Left ventricle myocardium inferior (tissue), 1 donor: ENCODE measurements at regions not wholly inside any gene's neighbourhood (a gene's known extent, or its start where the extent isn't known, plus 50 kb on each side); places are given as distances from the start of the nearest gene placed in this dataset.

ENCODE experiments used
- DNase-seq: peaks from one replicate; pipeline ENCODE4 v3.0.0-alpha.2; 2020
- H3K27ac ChIP-seq: fragments of 200-600 bp; replicated peaks from 2 replicates; pipeline ENCODE4 v1.8.0; 2021
- H3K27me3 ChIP-seq: fragments of 200-600 bp; 2 replicates; pipeline ENCODE4 v1.8.0; 2021; ENCODE audit warnings: low read depth
- H3K36me3 ChIP-seq: fragments of 200-600 bp; 2 replicates; pipeline ENCODE4 v1.8.0; 2021
- H3K4me1 ChIP-seq: fragments of 200-600 bp; 2 replicates; pipeline ENCODE4 v1.8.0; 2021
- H3K4me3 ChIP-seq: fragments of 200-600 bp; 2 replicates; pipeline ENCODE4 v1.8.0; 2021; ENCODE audit warnings: mild to moderate bottlenecking, moderate library complexity
- H3K9me3 ChIP-seq: fragments of 200-600 bp; replicated peaks from 2 replicates; pipeline ENCODE4 v1.8.0; 2021
- CTCF ChIP-seq: fragments of 200-600 bp; IDR thresholded peaks from 2 replicates; pipeline ENCODE4 v1.8.0; 2021; ENCODE audit warnings: antibody characterized with exemption, mild to moderate bottlenecking, borderline replicate concordance
- intact Hi-C: fragments of 100-400 bp; cut with micrococcal nuclease; formaldehyde crosslinking; loops from one replicate; pipeline ENCODE4 v1.11.0; 2022
- donor health status: DM: no; HTN: yes; CAD: no; lungs with severe emphysema.

GRCh38 chr6:11346516-11346915, 114.0 kb upstream of the NEDD9 start:
- TF ChIP-seq CTCF = no peak
- Histone ChIP-seq H3K36me3 (no peaks in the 10 kb centered on the region), H3K4me1 (no peaks in the 10 kb centered on the region), H3K27me3 (no peaks in the 10 kb centered on the region), H3K27ac (no peak overlapping the region), H3K9me3 (peaks cover 10% of the 10 kb centered on the region), H3K4me3 (no peak overlapping the region)
- DNase-seq = no peak
- intact Hi-C loops = no loop called here

GRCh38 chr6:11345536-11345935, 113.1 kb upstream of the NEDD9 start:
- no peak for TF ChIP-seq CTCF
- Histone ChIP-seq H3K4me1 (no peaks in the 10 kb centered on the region), H3K9me3 (peaks cover 15% of the 10 kb centered on the region), H3K27ac (no peak overlapping the region), H3K36me3 (no peaks in the 10 kb centered on the region), H3K4me3 (no peak overlapping the region), H3K27me3 (no peaks in the 10 kb centered on the region)
- no peak for DNase-seq
- intact Hi-C loops = no loop called here

- Histone ChIP-seq H3K9me3 (peaks cover 15% of the 10 kb centered on the region), H3K27me3 (no peaks in the 10 kb centered on the region), H3K27ac (no peak overlapping the region), H3K36me3 (no peaks in the 10 kb centered on the region), H3K4me3 (no peak overlapping the region), H3K4me1 (no peaks in the 10 kb centered on the region)
- intact Hi-C loops = no loop called here
- TF ChIP-seq CTCF = no peak
- no peak for DNase-seq
These were observed 111.7 kb upstream of the NEDD9 start for GRCh38 chr6:11343963-11344723.

GRCh38 chr6:11341867-11342266, 109.4 kb upstream of the NEDD9 start:
- Histone ChIP-seq H3K4me3 (no peak overlapping the region), H3K27me3 (no peaks in the 10 kb centered on the region), H3K9me3 (peaks cover 9% of the 10 kb centered on the region), H3K4me1 (no peaks in the 10 kb centered on the region), H3K27ac (no peak overlapping the region), H3K36me3 (no peaks in the 10 kb centered on the region)
- intact Hi-C loops = no loop called here
- no peak for TF ChIP-seq CTCF
- DNase-seq = no peak

GRCh38 chr6:11341303-11341702, 108.8 kb upstream of the NEDD9 start:
- peaks cover 9% of the 10 kb centered on the region for H3K9me3 ChIP-seq
- intact Hi-C loops = no loop called here
- TF ChIP-seq CTCF = no peak
- H3K27ac ChIP-seq = no peak overlapping the region
- H3K36me3 ChIP-seq = no peaks in the 10 kb centered on the region
- no peaks in the 10 kb centered on the region for H3K27me3 ChIP-seq
- H3K4me3 ChIP-seq = no peak overlapping the region
- no peak for DNase-seq
- H3K4me1 ChIP-seq = no peaks in the 10 kb centered on the region
